ENCODE measurements at regions not wholly inside any gene's neighbourhood (a gene's known extent, or its start where the extent isn't known, plus 50 kb on each side); places are given as distances from the start of the nearest gene placed in this dataset.
"Not testable (repeated sequence)": the region's sequence is repeated elsewhere in the genome, so short reads cannot be mapped to it uniquely, and the experiment has no call there.

GRCh38 chr9:6142799-6143454 is 72.7 kb upstream of the IL33 start:
- no peak for TF ChIP-seq CTCF (IDR thresholded peaks at IDR 0.05; ENCODE audit: low read depth, low read length)
- no peak overlapping the region for H3K4me3 ChIP-seq (ENCODE audit: low read depth, low read length)

GRCh38 chr9:6135780-6136179 is 79.8 kb upstream of the IL33 start:
- H3K4me3 ChIP-seq (ENCODE audit: low read depth, low read length) = not testable (repeated sequence)

- no peak for TF ChIP-seq CTCF (IDR thresholded peaks at IDR 0.05; ENCODE audit: low read depth, low read length)
- H3K4me3 ChIP-seq (ENCODE audit: low read depth, low read length) = no peak overlapping the region
Measured at GRCh38 chr9:6134661-6135180, 80.9 kb upstream of the IL33 start.

GRCh38 chr9:6133346-6134063 is 82.1 kb upstream of the IL33 start:
- TF ChIP-seq CTCF (IDR thresholded peaks at IDR 0.05; ENCODE audit: low read depth, low read length) = no peak
- no peak overlapping the region for H3K4me3 ChIP-seq (ENCODE audit: low read depth, low read length)

GRCh38 chr9:6132650-6133049 is 83.0 kb upstream of the IL33 start:
- H3K4me3 ChIP-seq (ENCODE audit: low read depth, low read length) = no peak overlapping the region
- no peak for TF ChIP-seq CTCF (IDR thresholded peaks at IDR 0.05; ENCODE audit: low read depth, low read length)

- TF ChIP-seq CTCF (IDR thresholded peaks at IDR 0.05; ENCODE audit: low read depth, low read length) = no peak
- H3K4me3 ChIP-seq (ENCODE audit: low read depth, low read length) = no peak overlapping the region
Measured at GRCh38 chr9:6128030-6128429, 87.6 kb upstream of the IL33 start.

GRCh38 chr9:6126377-6126776 is 89.2 kb upstream of the IL33 start:
- TF ChIP-seq CTCF (IDR thresholded peaks at IDR 0.05; ENCODE audit: low read depth, low read length) = no peak
- H3K4me3 ChIP-seq (ENCODE audit: low read depth, low read length) = no peak overlapping the region
